Neural progenitor cell (in vitro differentiated cells): ENCODE measurements at regions not wholly inside any gene's neighbourhood (a gene's known extent, or its start where the extent isn't known, plus 50 kb on each side); places are given as distances from the start of the nearest gene placed in this dataset.

ENCODE experiments used
- DNase-seq: peaks from one replicate; pipeline ENCODE4 v3.0.0-alpha.2; 2016; ENCODE audit warnings: low spot score
- H2AFZ ChIP-seq: fragments of 200-600 bp; sonication (generic); replicated peaks from 2 replicates; pipeline ENCODE4 v1.6.1; 2016; ENCODE audit warnings: antibody characterized with exemption
- H3F3A ChIP-seq: fragments of 200-600 bp; sonication (generic); 2 replicates; pipeline ENCODE4 v1.6.1; 2016; ENCODE audit warnings: antibody characterized with exemption, low read depth
- H3K27ac ChIP-seq: fragments of 200-600 bp; sonication (generic); 2 replicates; pipeline ENCODE4 v1.5.1; 2016; ENCODE audit warnings: mild to moderate bottlenecking
- H3K27me3 ChIP-seq: fragments of 200-600 bp; sonication (generic); 2 replicates; pipeline ENCODE4 v1.6.1; 2016; ENCODE audit warnings: mild to moderate bottlenecking, moderate library complexity
- H3K36me3 ChIP-seq: fragments of 200-600 bp; sonication (generic); 2 replicates; pipeline ENCODE4 v1.5.1; 2016
- H3K4me1 ChIP-seq: fragments of 200-600 bp; sonication (generic); 2 replicates; pipeline ENCODE4 v1.6.1; 2016; ENCODE audit warnings: mixed run types
- H3K4me2 ChIP-seq: fragments of 200-600 bp; sonication (generic); 2 replicates; pipeline ENCODE4 v1.6.1; 2016
- H3K4me3 ChIP-seq: fragments of 200-600 bp; sonication (generic); 2 replicates; pipeline ENCODE4 v1.5.1; 2016
- H3K79me2 ChIP-seq: fragments of 200-600 bp; sonication (generic); 2 replicates; pipeline ENCODE4 v1.6.1; 2016; ENCODE audit warnings: low read depth
- H3K9ac ChIP-seq: fragments of 200-600 bp; sonication (generic); 2 replicates; pipeline ENCODE4 v1.6.1; 2016
- H3K9me3 ChIP-seq: fragments of 200-600 bp; sonication (generic); 2 replicates; pipeline ENCODE4 v1.5.1; 2016; ENCODE audit warnings: low read depth
- H4K20me1 ChIP-seq: fragments of 200-600 bp; sonication (generic); 2 replicates; pipeline ENCODE4 v1.6.1; 2016; ENCODE audit warnings: low read depth
- H3K27ac Mint-ChIP-seq: 3 replicates; pipeline ENCODE4 v1.8.0; 2021; ENCODE audit warnings: mixed read lengths
- H3K27me3 Mint-ChIP-seq: 2 replicates; pipeline ENCODE4 v1.8.0; 2022; ENCODE audit warnings: low read depth, mild to moderate bottlenecking, inconsistent platforms, moderate library complexity, mixed read lengths; ENCODE audit not compliant: insufficient read depth
- H3K36me3 Mint-ChIP-seq: 3 replicates; pipeline ENCODE4 v1.8.0; 2021; ENCODE audit warnings: mixed read lengths
- H3K4me1 Mint-ChIP-seq: 3 replicates; pipeline ENCODE4 v1.8.0; 2021; ENCODE audit warnings: mixed read lengths
- H3K4me3 Mint-ChIP-seq: 3 replicates; pipeline ENCODE4 v1.8.0; 2021; ENCODE audit warnings: mild to moderate bottlenecking, moderate library complexity, mixed read lengths
- H3K9me3 Mint-ChIP-seq: 3 replicates; pipeline ENCODE4 v1.8.0; 2020; ENCODE audit warnings: mixed read lengths
- CTCF ChIP-seq: fragments of 200-600 bp; sonication (generic); IDR thresholded peaks from 2 replicates; pipeline ENCODE4 v1.5.1; 2017; ENCODE audit warnings: antibody characterized with exemption, mild to moderate bottlenecking
- EZH2 ChIP-seq: fragments of 200-600 bp; sonication (generic); IDR thresholded peaks from 2 replicates; pipeline ENCODE4 v1.6.1; 2017; ENCODE audit warnings: antibody characterized with exemption, mild to moderate bottlenecking, moderate library complexity
- EZH2phosphoT487 ChIP-seq: fragments of 200-600 bp; sonication (generic); IDR thresholded peaks from 2 replicates; pipeline ENCODE4 v1.6.1; 2017; ENCODE audit warnings: antibody characterized with exemption

- no peak for TF ChIP-seq EZH2phosphoT487
- no peak for TF ChIP-seq CTCF
- no peak for TF ChIP-seq EZH2
- Histone ChIP-seq H3K36me3 (no peaks in the 10 kb centered on the region), H3K4me2 (no peak overlapping the region), H3F3A (no peaks in the 10 kb centered on the region), H4K20me1 (no peaks in the 10 kb centered on the region), H3K9me3 (no peaks in the 10 kb centered on the region), H3K4me1 (peaks cover 7% of the 10 kb centered on the region), H3K79me2 (no peaks in the 10 kb centered on the region), H3K9ac (no peak overlapping the region), H3K27ac (no peak overlapping the region), H3K4me3 (no peak overlapping the region), H2AFZ (no peak overlapping the region), H3K27me3 (no peaks in the 10 kb centered on the region)
- Mint-ChIP-seq H3K4me1 (peaks cover 6% of the 10 kb centered on the region), H3K27me3 (peaks cover 2% of the 10 kb centered on the region), H3K9me3 (peaks cover 9% of the 10 kb centered on the region), H3K4me3 (no peak overlapping the region), H3K27ac (no peak overlapping the region), H3K36me3 (no peaks in the 10 kb centered on the region)
- DNase-seq: peak; percentile 23
These were observed 747.2 kb downstream of the STPG2 start for GRCh38 chr4:97396097-97396496.

GRCh38 chr4:97396605-97397004 lies 746.7 kb downstream of the STPG2 start:
- TF ChIP-seq EZH2 (no peak), CTCF (no peak), EZH2phosphoT487 (no peak)
- Histone ChIP-seq H3K36me3 (no peaks in the 10 kb centered on the region), H3K79me2 (no peaks in the 10 kb centered on the region), H4K20me1 (no peaks in the 10 kb centered on the region), H3K4me1 (peaks cover 6% of the 10 kb centered on the region), H3K4me2 (no peak overlapping the region), H3K27ac (no peak overlapping the region), H3K9me3 (no peaks in the 10 kb centered on the region), H3K4me3 (no peak overlapping the region), H3F3A (no peaks in the 10 kb centered on the region), H2AFZ (no peak overlapping the region), H3K27me3 (no peaks in the 10 kb centered on the region), H3K9ac (no peak overlapping the region)
- Mint-ChIP-seq H3K4me3 (no peak overlapping the region), H3K4me1 (peaks cover 6% of the 10 kb centered on the region), H3K36me3 (no peaks in the 10 kb centered on the region), H3K9me3 (peaks cover 9% of the 10 kb centered on the region), H3K27me3 (peaks cover 2% of the 10 kb centered on the region), H3K27ac (no peak overlapping the region)
- no peak for DNase-seq

DNA sequence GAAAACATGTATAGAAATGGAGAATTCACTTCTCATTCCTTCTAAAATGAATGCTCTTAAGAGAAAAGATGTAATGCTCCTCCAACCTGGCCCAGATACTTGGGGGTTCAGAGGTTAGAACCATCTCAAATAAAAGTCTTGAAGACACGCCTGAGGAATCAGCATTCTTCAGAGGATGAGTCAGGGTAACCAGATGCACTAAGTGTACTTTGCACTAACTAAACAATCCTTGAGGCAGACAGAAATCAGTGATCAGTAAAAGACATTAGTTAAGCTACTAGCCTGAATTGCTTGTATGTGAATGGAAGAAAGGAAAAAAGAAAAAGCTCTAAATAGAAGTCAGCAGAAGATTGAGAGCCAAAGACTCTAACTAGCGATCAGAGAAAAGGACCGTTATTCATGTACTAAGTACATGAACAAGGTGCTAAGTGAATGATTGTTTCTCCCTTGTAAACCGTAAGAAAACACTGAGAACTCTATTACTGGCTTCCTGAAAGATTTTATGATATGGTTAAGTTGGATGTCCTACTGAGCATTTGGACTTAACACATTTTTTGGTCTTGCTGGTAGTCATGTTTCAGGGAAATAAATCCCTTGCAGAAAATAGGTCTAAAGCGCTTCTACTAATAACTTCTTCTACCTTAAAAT lies 738.3 kb downstream of the STPG2 start:
- Mint-ChIP-seq H3K27me3 (peaks cover 2% of the 10 kb centered on the region), H3K9me3 (peaks cover 11% of the 10 kb centered on the region), H3K4me3 (no peak overlapping the region), H3K36me3 (no peaks in the 10 kb centered on the region), H3K27ac (no peak overlapping the region), H3K4me1 (no peaks in the 10 kb centered on the region)
- DNase-seq: no peak
- H3K27me3 ChIP-seq: no peaks in the 10 kb centered on the region
- TF ChIP-seq EZH2: no peak
- TF ChIP-seq CTCF: no peak
- TF ChIP-seq EZH2phosphoT487: no peak
- H3K9ac ChIP-seq: no peak overlapping the region
- H3K79me2 ChIP-seq: no peaks in the 10 kb centered on the region
- no peaks in the 10 kb centered on the region for H3K4me1 ChIP-seq
- no peak overlapping the region for H3K4me2 ChIP-seq
- no peak overlapping the region for H3K27ac ChIP-seq
- H3K36me3 ChIP-seq: no peaks in the 10 kb centered on the region
- no peak overlapping the region for H2AFZ ChIP-seq
- H4K20me1 ChIP-seq: no peaks in the 10 kb centered on the region
- no peaks in the 10 kb centered on the region for H3K9me3 ChIP-seq
- H3K4me3 ChIP-seq: no peak overlapping the region
- H3F3A ChIP-seq: no peaks in the 10 kb centered on the region
